Tibial nerve (tissue), 4 donors: ENCODE measurements at regions not wholly inside any gene's neighbourhood (a gene's known extent, or its start where the extent isn't known, plus 50 kb on each side); places are given as distances from the start of the nearest gene placed in this dataset.

Experiments
- DNase-seq, 2 donors: peaks; one replicate each; pipeline ENCODE4 v3.0.0-alpha.2; 2019; ENCODE audit warnings: low spot score in 2 of 2
- H3K27ac ChIP-seq, 4 donors: fragments of 200-600 bp; sonication (generic) in 3 of 4; one replicate each; pipeline ENCODE4 v1.5.1; 2017 to 2019; ENCODE audit warnings: mild to moderate bottlenecking in 1 of 4
- H3K27me3 ChIP-seq, 2 donors: fragments of 200-600 bp; sonication (generic) in 1 of 2; one replicate each; pipeline versions ENCODE4 v1.5.1 to v1.6.0; 2017 to 2019
- H3K36me3 ChIP-seq, 3 donors: fragments of 200-600 bp; sonication (generic); one replicate each; pipeline ENCODE4 v1.5.1; 2018 to 2019
- H3K4me1 ChIP-seq, 4 donors: fragments of 200-600 bp; sonication (generic) in 3 of 4; one replicate each; pipeline ENCODE4 v1.5.1; 2017 to 2019
- H3K4me3 ChIP-seq, 4 donors: fragments of 200-600 bp; sonication (generic) in 3 of 4; one replicate each; pipeline ENCODE4 v1.5.1; 2017 to 2019; ENCODE audit warnings: mild to moderate bottlenecking in 1 of 4, moderate library complexity in 1 of 4
- H3K9me3 ChIP-seq, 4 donors: fragments of 200-600 bp; sonication (generic) in 3 of 4; one replicate each; pipeline ENCODE4 v1.5.1; 2017 to 2019
- EP300 ChIP-seq, 2 donors: sonication (generic); formaldehyde crosslinking; IDR thresholded peaks; one replicate each; pipeline ENCODE4 v1.6.1; 2017; ENCODE audit warnings: antibody characterized with exemption in 2 of 2, mild to moderate bottlenecking in 1 of 2
- POLR2A ChIP-seq, 2 donors: fragments of 450-650 bp; IDR thresholded peaks; one replicate each; pipeline ENCODE4 v1.6.1; 2017; ENCODE audit warnings: antibody characterized with exemption in 2 of 2, mild to moderate bottlenecking in 2 of 2, moderate library complexity in 2 of 2
- WGBS, 2 donors: methylation state at CpG; one replicate each; pipeline ENCODE4 v1.1.5; 2018; 5-methylcytosine and 5-hydroxymethylcytosine counted together
- TF ChIP-seq, protein P1 (sequence below), 5 experiments: fragments of 200-600 bp in 3 of 5; fragments of 450-650 bp in 2 of 5; sonication (generic) in 3 of 5; IDR thresholded peaks; one replicate each; pipeline ENCODE4 v1.5.1; 2016 to 2019; ENCODE audit warnings: antibody characterized with exemption in 5 of 5, mild to moderate bottlenecking in 3 of 5, moderate library complexity in 2 of 5

DNA sequence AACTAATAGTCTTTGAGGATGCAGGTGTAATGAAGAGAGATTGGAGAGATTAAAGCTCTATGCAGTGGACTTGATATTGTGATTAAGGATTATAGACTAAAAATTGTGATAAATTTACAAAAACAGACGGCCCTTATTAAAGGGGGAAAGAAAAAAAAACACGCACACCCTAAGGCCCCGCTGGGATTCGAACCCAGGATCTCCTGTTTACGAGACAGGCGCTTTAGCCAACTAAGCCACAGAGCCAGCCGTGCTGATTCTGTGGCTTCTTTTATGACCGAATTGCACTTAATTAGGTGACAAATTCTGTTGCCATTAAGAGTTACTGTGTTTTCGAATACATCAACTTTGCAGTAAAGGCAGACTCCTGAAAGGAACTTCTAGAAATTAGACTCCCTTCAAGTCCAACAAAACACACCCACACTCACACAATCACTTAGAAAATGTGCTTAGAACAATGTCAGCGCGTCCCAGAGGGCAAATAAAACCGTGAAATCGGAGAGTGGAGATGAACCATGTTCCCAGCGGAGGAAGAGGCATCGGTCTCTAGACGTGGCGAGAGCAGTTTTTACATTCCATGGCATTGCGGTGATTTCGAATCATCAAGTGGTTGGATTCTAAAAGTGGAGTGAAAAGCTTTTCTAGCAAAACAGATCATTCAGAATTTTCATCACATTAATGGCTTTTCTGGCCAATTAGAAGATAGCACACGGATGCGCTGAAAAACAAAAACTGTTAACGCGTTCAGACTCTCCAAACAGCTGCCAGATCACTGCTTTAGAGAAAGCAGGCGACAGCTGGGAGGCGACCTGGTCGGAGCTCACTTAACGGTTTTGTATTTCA is 122.6 kb downstream of the GPX5 start:
- H3K27ac ChIP-seq, result no peak overlapping the region
- no peaks in the 10 kb centered on the region for H3K9me3 ChIP-seq
- H3K36me3 ChIP-seq, result no peaks in the 10 kb centered on the region
- H3K27me3 ChIP-seq, result peaks cover 0 to 16% of the 10 kb centered on the region in 2 donors
- 1% methylated on average over 27 of the region's 27 CpGs for WGBS, 2 donors
- peak in 1 of 2 donors; percentile 44 for DNase-seq
- peak overlapping the region; percentile 18 to 49 (median 21) for H3K4me3 ChIP-seq
- TF ChIP-seq, protein P1, sequence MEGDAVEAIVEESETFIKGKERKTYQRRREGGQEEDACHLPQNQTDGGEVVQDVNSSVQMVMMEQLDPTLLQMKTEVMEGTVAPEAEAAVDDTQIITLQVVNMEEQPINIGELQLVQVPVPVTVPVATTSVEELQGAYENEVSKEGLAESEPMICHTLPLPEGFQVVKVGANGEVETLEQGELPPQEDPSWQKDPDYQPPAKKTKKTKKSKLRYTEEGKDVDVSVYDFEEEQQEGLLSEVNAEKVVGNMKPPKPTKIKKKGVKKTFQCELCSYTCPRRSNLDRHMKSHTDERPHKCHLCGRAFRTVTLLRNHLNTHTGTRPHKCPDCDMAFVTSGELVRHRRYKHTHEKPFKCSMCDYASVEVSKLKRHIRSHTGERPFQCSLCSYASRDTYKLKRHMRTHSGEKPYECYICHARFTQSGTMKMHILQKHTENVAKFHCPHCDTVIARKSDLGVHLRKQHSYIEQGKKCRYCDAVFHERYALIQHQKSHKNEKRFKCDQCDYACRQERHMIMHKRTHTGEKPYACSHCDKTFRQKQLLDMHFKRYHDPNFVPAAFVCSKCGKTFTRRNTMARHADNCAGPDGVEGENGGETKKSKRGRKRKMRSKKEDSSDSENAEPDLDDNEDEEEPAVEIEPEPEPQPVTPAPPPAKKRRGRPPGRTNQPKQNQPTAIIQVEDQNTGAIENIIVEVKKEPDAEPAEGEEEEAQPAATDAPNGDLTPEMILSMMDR (IDR thresholded peaks at IDR 0.05), result no peak
- TF ChIP-seq POLR2A (IDR thresholded peaks at IDR 0.05) (no peak), EP300 (IDR thresholded peaks at IDR 0.05) (no peak)
- H3K4me1 ChIP-seq, result peaks cover 0 to 12% (median 0%) of the 10 kb centered on the region in 4 donors

DNA sequence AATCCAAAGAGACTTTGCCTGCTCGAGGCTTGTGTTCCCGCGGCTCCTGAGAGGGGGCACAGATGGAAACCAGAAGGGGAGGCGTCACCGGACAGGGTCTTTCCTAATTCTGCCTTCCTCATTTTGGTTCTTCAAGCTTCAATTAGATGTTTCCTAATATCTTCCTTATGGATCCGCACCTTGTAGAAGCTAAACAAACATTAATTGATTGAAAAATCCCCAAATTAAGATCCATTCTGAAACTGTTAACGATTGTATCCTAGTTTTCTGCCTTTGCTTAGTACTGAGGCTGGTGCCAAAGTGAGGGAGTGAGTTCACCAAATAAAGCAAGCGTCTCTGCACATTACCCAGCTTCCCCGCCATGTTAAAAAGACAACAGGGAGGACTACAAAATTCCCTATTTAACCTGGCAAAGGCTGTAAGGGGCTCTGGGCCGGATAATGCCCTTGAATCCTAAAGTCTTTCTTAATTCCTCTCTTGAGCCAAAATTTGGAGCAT is 123.2 kb downstream of the GPX5 start:
- WGBS, 2 donors, result 5 to 6% methylated on average over 10 of the region's 10 CpGs
- peaks cover 0 to 18% of the 10 kb centered on the region in 2 donors for H3K27me3 ChIP-seq
- no peak overlapping the region for H3K27ac ChIP-seq
- TF ChIP-seq EP300 (IDR thresholded peaks at IDR 0.05) (no peak), POLR2A (IDR thresholded peaks at IDR 0.05) (no peak)
- TF ChIP-seq, protein P1 (IDR thresholded peaks at IDR 0.05), result no peak
- H3K9me3 ChIP-seq, result no peaks in the 10 kb centered on the region
- H3K4me1 ChIP-seq, result peaks cover 0 to 12% (median 0%) of the 10 kb centered on the region in 4 donors
- no peak for DNase-seq
- peak overlapping the region; percentile 18 to 49 (median 21) for H3K4me3 ChIP-seq
- H3K36me3 ChIP-seq, result no peaks in the 10 kb centered on the region

DNA sequence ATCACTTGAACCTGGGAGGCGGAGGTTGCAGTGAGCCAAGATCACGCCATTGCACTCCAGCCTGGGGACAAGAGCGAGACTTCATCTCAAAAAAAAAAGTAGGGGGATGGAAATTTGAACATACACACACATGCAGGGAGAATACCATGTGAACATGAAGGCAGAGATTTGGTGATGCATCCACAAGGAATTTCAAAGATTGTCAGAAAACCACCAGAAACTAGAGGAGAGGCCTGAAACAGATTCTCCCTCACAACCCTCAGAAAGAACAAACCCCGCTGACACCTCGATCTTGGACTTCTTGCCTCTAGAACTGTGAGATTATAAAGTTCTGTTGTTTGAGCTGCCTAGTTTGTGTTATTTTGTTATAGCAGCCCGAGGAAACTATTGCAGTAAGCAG is 125.5 kb downstream of the GPX5 start:
- H3K27me3 ChIP-seq, result peaks cover 0 to 21% of the 10 kb centered on the region in 2 donors
- WGBS, 2 donors, result 91 to 95% methylated on average over 6 of the region's 6 CpGs

DNA sequence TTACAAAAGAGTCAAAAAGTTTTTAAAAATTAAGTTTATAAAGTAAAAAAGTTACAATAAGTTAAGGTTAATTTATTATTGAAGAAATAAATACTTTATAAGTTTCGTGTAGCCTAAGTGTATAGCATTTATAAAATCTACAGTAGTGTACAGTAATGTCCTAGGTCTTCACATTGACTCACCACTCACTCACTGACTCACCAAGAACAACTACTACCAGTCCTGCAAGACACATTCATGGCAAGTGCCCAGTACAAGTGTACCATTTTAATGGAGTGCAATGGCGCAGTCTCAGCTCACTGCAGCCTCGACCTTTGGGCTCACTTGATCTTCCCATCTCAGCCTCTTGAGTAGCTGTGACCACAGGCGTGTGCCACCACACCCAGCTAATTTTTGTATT is 128.2 kb downstream of the GPX5 start:
- no peaks in the 10 kb centered on the region for H3K36me3 ChIP-seq
- peaks cover 0 to 32% (median 2%) of the 10 kb centered on the region in 4 donors for H3K4me1 ChIP-seq
- no peak overlapping the region for H3K4me3 ChIP-seq
- DNase-seq, result no peak
- WGBS, 2 donors, result 85 to 91% methylated on average over 4 of the region's 4 CpGs
- peaks cover 0 to 18% of the 10 kb centered on the region in 2 donors for H3K27me3 ChIP-seq
- TF ChIP-seq POLR2A (IDR thresholded peaks at IDR 0.05) (no peak), EP300 (IDR thresholded peaks at IDR 0.05) (no peak)
- TF ChIP-seq, protein P1 (IDR thresholded peaks at IDR 0.05), result no peak
- H3K27ac ChIP-seq, result no peak overlapping the region
- H3K9me3 ChIP-seq, result no peaks in the 10 kb centered on the region

More for the DNA sequence above, 125.5 kb downstream of the GPX5 start:
- H3K9me3 ChIP-seq, result no peaks in the 10 kb centered on the region
- no peaks in the 10 kb centered on the region for H3K36me3 ChIP-seq
- no peak for DNase-seq
- no peak for TF ChIP-seq POLR2A (IDR thresholded peaks at IDR 0.05)
- H3K4me1 ChIP-seq, result peaks cover 0 to 12% (median 0%) of the 10 kb centered on the region in 4 donors
- no peak overlapping the region for H3K27ac ChIP-seq
- H3K4me3 ChIP-seq, result no peak overlapping the region

DNA sequence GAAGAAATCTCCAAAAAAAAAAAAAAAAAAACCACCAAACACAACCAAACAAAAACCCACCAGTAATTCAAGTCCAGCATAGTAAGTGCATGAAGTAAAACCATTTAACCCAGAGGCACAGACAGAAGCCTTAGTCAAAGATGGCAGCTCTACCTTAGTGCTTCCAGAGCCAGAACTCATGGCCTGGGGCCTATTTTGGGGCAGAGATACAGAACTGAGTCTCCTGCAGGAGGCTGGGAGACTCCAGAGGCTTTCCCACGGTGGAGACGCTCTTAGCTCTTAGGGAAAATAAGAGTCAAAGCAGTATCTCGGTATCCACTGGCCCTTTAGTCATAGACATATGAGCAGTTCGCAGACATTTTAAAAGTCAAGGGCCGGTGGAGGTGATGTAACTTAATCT is 129.5 kb downstream of the GPX5 start:
- H3K36me3 ChIP-seq, result no peaks in the 10 kb centered on the region
- H3K27ac ChIP-seq, result no peak overlapping the region
- peaks cover 0 to 34% (median 4%) of the 10 kb centered on the region in 4 donors for H3K4me1 ChIP-seq
- DNase-seq, result no peak
- WGBS, 2 donors, result 80 to 90% methylated on average over 5 of the region's 5 CpGs
- no peak overlapping the region for H3K4me3 ChIP-seq
- TF ChIP-seq, protein P1 (IDR thresholded peaks at IDR 0.05), result no peak
- no peak for TF ChIP-seq POLR2A (IDR thresholded peaks at IDR 0.05)
- TF ChIP-seq EP300 (IDR thresholded peaks at IDR 0.05), result no peak
- H3K9me3 ChIP-seq, result no peaks in the 10 kb centered on the region
- H3K27me3 ChIP-seq, result peaks cover 0 to 20% of the 10 kb centered on the region in 2 donors
